ENCODE measurements at regions not wholly inside any gene's neighbourhood (a gene's known extent, or its start where the extent isn't known, plus 50 kb on each side); places are given as distances from the start of the nearest gene placed in this dataset.

DNA sequence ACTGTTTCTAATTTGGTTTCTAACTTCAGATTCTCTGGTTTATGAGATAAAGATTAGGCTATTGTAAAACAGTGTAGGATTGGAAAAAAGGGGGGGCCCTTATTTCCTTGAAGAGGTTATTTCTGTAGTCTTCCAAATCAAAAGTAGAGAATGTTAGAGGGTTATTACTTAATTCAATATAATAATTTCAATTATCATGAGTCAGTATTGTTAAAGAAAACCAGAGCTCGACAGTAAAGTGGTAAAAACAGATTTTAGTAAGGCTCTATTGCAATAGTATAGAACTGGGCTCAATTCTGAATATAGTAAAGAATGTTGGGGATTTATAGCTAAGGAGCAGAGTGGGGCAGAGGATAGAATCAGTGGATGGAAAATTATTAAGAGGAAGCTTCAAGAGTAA, 140.0 kb downstream of the TANC2 start:
- intact Hi-C loops (cut with DNase I): no loop called here
- no peaks in the 10 kb centered on the region for H3K36me3 ChIP-seq
- H3K27me3 ChIP-seq (ENCODE audit: low read depth): no peaks in the 10 kb centered on the region
- no peak for DNase-seq
- no peak overlapping the region for H3K27ac ChIP-seq
- H3K9me3 ChIP-seq: no peaks in the 10 kb centered on the region
- ATAC-seq: no peak
- no peaks in the 10 kb centered on the region for H3K4me1 ChIP-seq
- TF ChIP-seq, protein P1, sequence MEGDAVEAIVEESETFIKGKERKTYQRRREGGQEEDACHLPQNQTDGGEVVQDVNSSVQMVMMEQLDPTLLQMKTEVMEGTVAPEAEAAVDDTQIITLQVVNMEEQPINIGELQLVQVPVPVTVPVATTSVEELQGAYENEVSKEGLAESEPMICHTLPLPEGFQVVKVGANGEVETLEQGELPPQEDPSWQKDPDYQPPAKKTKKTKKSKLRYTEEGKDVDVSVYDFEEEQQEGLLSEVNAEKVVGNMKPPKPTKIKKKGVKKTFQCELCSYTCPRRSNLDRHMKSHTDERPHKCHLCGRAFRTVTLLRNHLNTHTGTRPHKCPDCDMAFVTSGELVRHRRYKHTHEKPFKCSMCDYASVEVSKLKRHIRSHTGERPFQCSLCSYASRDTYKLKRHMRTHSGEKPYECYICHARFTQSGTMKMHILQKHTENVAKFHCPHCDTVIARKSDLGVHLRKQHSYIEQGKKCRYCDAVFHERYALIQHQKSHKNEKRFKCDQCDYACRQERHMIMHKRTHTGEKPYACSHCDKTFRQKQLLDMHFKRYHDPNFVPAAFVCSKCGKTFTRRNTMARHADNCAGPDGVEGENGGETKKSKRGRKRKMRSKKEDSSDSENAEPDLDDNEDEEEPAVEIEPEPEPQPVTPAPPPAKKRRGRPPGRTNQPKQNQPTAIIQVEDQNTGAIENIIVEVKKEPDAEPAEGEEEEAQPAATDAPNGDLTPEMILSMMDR (IDR thresholded peaks at IDR 0.05): no peak
- no peak overlapping the region for H3K4me3 ChIP-seq

DNA sequence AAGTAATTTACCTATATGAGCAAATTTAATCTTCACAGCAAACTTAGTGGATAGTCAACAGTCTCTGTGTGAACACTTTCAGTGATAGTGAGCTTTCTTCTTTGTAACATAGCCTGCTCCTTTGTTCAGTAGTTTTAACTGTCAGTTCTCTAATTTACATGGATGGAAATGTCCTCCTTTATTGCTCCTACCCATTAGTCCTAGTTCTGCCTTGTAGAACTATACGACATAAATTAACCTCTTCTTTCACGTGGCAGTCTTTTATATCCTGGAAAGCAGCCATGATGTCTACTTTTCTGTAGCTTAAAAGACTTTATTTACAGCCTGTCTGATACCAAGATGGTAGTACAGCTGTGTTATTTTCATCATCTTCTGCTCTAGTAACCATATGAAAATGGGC, 143.6 kb downstream of the TANC2 start:
- intact Hi-C loops (cut with DNase I): no loop called here
- no peak for ATAC-seq
- no peaks in the 10 kb centered on the region for H3K4me1 ChIP-seq

DNA sequence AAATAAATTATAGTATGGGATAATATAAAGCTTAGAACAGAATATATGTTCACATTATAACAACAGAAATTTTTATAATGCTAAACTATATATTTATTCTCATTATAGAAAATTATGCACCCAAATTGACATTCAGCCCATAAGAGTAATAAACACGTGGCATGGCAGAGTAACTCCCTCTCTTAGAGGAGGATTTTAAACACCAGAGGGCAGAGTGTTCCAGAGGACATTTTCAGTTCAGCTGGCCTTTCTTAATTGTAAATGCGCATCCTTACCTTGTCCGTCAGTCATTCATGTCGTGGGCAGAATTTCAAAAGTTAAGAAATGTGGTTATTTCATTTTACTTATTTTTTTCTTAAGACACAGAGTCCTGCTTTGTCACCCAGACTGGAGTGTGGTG, 147.1 kb downstream of the TANC2 start:
- ATAC-seq (no peak), DNase-seq (no peak)
- TF ChIP-seq, protein P1 (IDR thresholded peaks at IDR 0.05): no peak
- Histone ChIP-seq H3K27me3 (ENCODE audit: low read depth) (no peaks in the 10 kb centered on the region), H3K4me1 (no peaks in the 10 kb centered on the region), H3K4me3 (no peak overlapping the region), H3K36me3 (no peaks in the 10 kb centered on the region), H3K9me3 (no peaks in the 10 kb centered on the region), H3K27ac (no peak overlapping the region)
- intact Hi-C loops (cut with DNase I): no loop called here

More for the DNA sequence above, 143.6 kb downstream of the TANC2 start:
- Histone ChIP-seq H3K36me3 (no peaks in the 10 kb centered on the region), H3K4me3 (no peak overlapping the region), H3K27me3 (ENCODE audit: low read depth) (no peaks in the 10 kb centered on the region), H3K9me3 (no peaks in the 10 kb centered on the region), H3K27ac (no peak overlapping the region)
- no peak for DNase-seq
- TF ChIP-seq, protein P1 (IDR thresholded peaks at IDR 0.05): no peak

DNA sequence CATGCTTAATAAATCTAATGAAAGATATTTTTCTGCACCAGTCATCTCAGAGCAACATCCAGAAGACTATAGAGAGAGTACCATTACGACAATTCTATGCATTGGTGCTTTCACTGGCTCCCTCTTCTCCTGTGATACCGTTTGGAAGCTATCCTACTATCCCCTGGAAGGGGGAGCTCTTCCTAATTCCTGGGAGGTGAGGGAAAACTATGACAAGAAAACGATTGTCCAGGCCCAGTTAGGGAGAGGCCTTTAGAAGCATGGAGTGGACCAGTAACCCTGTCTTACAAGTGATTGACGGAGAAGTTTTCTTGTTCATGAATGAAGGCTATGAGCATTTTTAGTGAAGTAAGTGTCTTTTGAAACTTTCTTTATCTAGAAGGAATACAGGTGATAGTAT, 150.2 kb downstream of the TANC2 start:
- Histone ChIP-seq H3K4me1 (no peaks in the 10 kb centered on the region), H3K36me3 (no peaks in the 10 kb centered on the region), H3K9me3 (no peaks in the 10 kb centered on the region), H3K4me3 (no peak overlapping the region), H3K27me3 (ENCODE audit: low read depth) (no peaks in the 10 kb centered on the region), H3K27ac (no peak overlapping the region)
- no peak for ATAC-seq
- intact Hi-C loops (cut with DNase I): no loop called here
- DNase-seq: no peak
- TF ChIP-seq, protein P1 (IDR thresholded peaks at IDR 0.05): no peak

DNA sequence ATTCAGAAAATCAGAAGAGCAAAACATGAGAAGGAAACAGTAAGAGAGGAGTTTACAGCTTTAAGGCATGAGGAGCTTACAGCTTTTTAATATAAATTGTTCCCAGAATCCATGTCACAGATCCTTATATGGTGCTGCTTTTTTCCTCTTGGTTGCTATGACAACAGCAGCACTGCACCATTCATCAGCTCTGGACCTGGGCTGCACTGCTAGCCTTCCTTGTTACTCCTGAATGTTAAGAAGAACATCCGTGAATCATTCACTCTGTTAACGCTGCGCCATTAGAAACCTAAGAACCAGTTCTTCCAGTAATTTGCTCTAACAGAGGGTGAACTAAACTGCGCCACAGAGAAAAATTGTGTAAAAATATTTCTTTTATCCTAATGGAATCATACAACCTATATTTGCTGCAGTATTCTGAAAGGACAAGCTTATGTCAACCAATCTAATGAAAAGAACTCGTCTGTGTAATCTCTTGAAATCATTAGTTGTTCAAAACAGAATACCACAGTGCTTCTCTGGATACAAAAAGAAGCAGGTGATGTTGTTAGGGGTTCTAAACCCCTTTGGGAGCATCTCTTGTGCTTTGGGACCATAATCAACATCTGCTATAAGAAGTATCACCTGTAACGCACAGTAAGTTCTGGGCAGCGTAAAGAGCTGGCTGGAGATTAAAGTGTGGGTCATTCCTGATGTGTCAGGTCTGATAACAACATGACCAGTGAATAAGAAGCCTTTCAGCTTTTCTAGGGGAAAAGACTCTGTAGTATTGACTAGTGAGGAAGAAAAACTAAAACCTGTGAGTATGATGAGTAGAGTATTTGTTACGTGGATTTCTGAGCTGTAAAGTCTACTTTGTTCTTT, 151.2 kb downstream of the TANC2 start:
- Histone ChIP-seq H3K36me3 (no peaks in the 10 kb centered on the region), H3K27me3 (ENCODE audit: low read depth) (no peaks in the 10 kb centered on the region), H3K9me3 (no peaks in the 10 kb centered on the region), H3K4me1 (no peaks in the 10 kb centered on the region), H3K27ac (no peak overlapping the region), H3K4me3 (no peak overlapping the region)
- DNase-seq: no peak
- TF ChIP-seq, protein P1 (IDR thresholded peaks at IDR 0.05): no peak
- intact Hi-C loops (cut with DNase I): no loop called here
- no peak for ATAC-seq
